ENCODE measurements at regions not wholly inside any gene's neighbourhood (a gene's known extent, or its start where the extent isn't known, plus 50 kb on each side); places are given as distances from the start of the nearest gene placed in this dataset.
"Not testable (repeated sequence)": the region's sequence is repeated elsewhere in the genome, so short reads cannot be mapped to it uniquely, and the experiment has no call there.

- H3K4me1 Mint-ChIP-seq (ENCODE audit: low read depth), result no peaks in the 10 kb centered on the region
- H3K27me3 Mint-ChIP-seq (ENCODE audit: low read depth), result peaks cover 15% of the 10 kb centered on the region
- no peaks in the 10 kb centered on the region for H3K36me3 Mint-ChIP-seq (ENCODE audit: low read depth)
- H3K9me3 Mint-ChIP-seq (ENCODE audit: low read depth), result no peaks in the 10 kb centered on the region
- no peak overlapping the region for H3K27ac Mint-ChIP-seq (ENCODE audit: unreplicated experiment)
- no peak overlapping the region for H3K4me3 Mint-ChIP-seq (ENCODE audit: unreplicated experiment)
- TF ChIP-seq CTCF (IDR thresholded peaks at IDR 0.05), result no peak
- DNase-seq (ENCODE audit: low spot score), result no peak
Observed at GRCh38 chr10:45155784-45156183, 155.1 kb downstream of the ZNF22 start.

GRCh38 chr10:45160271-45160670, 155.1 kb downstream of the OR13A1 start:
- no peak for DNase-seq (ENCODE audit: low spot score)

GRCh38 chr10:45163315-45163975, 152.0 kb downstream of the OR13A1 start:
- TF ChIP-seq CTCF (IDR thresholded peaks at IDR 0.05), result no peak
- Mint-ChIP-seq H3K27ac (ENCODE audit: unreplicated experiment) (no peak overlapping the region), H3K36me3 (ENCODE audit: low read depth) (no peaks in the 10 kb centered on the region), H3K9me3 (ENCODE audit: low read depth) (no peaks in the 10 kb centered on the region), H3K4me1 (ENCODE audit: low read depth) (no peaks in the 10 kb centered on the region), H3K4me3 (ENCODE audit: unreplicated experiment) (no peak overlapping the region), H3K27me3 (ENCODE audit: low read depth) (peaks cover 15% of the 10 kb centered on the region)
- DNase-seq (ENCODE audit: low spot score), result no peak

More at GRCh38 chr10:45160271-45160670, 155.1 kb downstream of the OR13A1 start:
- H3K9me3 Mint-ChIP-seq (ENCODE audit: low read depth), result no peaks in the 10 kb centered on the region
- H3K36me3 Mint-ChIP-seq (ENCODE audit: low read depth), result no peaks in the 10 kb centered on the region
- H3K27ac Mint-ChIP-seq (ENCODE audit: unreplicated experiment), result no peak overlapping the region
- no peaks in the 10 kb centered on the region for H3K4me1 Mint-ChIP-seq (ENCODE audit: low read depth)
- no peak overlapping the region for H3K4me3 Mint-ChIP-seq (ENCODE audit: unreplicated experiment)
- TF ChIP-seq CTCF (IDR thresholded peaks at IDR 0.05), result no peak
- H3K27me3 Mint-ChIP-seq (ENCODE audit: low read depth), result peaks cover 27% of the 10 kb centered on the region

- DNase-seq (ENCODE audit: low spot score); H3K36me3 Mint-ChIP-seq (ENCODE audit: low read depth); H3K27ac Mint-ChIP-seq (ENCODE audit: unreplicated experiment); H3K4me3 Mint-ChIP-seq (ENCODE audit: unreplicated experiment); H3K4me1 Mint-ChIP-seq (ENCODE audit: low read depth); H3K9me3 Mint-ChIP-seq (ENCODE audit: low read depth): not testable (repeated sequence)
- H3K27me3 Mint-ChIP-seq (ENCODE audit: low read depth), result peaks cover 33% of the 10 kb centered on the region
Observed at GRCh38 chr10:45175520-45176118, 139.8 kb downstream of the OR13A1 start.

- no peak for DNase-seq (ENCODE audit: low spot score)
Observed at GRCh38 chr10:45179691-45180090, 135.7 kb downstream of the OR13A1 start.

More at GRCh38 chr10:45179691-45180090, 135.7 kb downstream of the OR13A1 start:
- H3K27me3 Mint-ChIP-seq (ENCODE audit: low read depth), result peaks cover 14% of the 10 kb centered on the region
- H3K27ac Mint-ChIP-seq (ENCODE audit: unreplicated experiment), result no peak overlapping the region
- no peak for TF ChIP-seq CTCF (IDR thresholded peaks at IDR 0.05)
- no peaks in the 10 kb centered on the region for H3K4me1 Mint-ChIP-seq (ENCODE audit: low read depth)
- no peak overlapping the region for H3K4me3 Mint-ChIP-seq (ENCODE audit: unreplicated experiment)
- H3K36me3 Mint-ChIP-seq (ENCODE audit: low read depth), result no peaks in the 10 kb centered on the region
- H3K9me3 Mint-ChIP-seq (ENCODE audit: low read depth), result no peaks in the 10 kb centered on the region

Measured in chondrocyte (in vitro differentiated cells).